ENCODE measurements at regions not wholly inside any gene's neighbourhood (a gene's known extent, or its start where the extent isn't known, plus 50 kb on each side); places are given as distances from the start of the nearest gene placed in this dataset.
"Not testable (repeated sequence)": the region's sequence is repeated elsewhere in the genome, so short reads cannot be mapped to it uniquely, and the experiment has no call there.

DNA sequence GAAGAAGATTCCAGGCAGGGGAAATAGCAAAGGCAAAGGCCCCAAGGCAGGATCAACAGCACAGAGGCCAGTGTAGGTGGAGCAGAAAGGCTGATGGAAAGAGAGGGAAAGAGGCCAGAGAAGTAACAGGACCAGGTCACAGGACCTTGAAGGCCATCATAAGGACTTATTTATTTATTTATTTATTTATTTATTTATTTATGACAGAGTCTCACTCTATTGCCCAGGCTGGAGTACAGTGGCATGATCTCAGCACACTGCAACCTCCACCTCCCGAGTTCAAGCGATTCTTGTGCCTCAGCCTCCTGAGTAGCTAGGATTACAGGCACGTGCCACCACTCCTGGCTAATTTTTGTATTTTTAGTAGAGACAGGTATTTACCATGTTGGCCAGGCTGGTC is 731.1 kb downstream of the MAFB start:
- not testable (repeated sequence) for DNase-seq

DNA sequence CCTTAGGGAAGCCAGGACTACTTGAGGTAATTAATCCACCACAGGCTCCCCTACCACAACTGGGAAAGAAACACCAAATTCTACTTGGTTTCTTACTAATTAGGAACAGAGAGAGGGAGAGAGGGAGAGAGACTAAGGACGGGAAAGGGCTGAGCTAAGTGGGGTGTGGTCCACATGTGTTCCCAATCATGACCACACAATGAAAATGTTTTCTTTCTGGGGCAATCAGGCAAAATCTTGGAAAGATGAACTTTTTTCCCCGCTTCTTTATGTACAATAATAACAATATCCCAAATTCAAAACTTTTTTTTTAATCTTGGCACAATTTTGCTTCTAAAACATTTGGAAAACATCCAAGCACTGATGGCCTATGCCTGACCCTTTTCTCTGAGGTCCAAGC is 734.4 kb downstream of the MAFB start:
- peak; percentile 59 for DNase-seq

DNA sequence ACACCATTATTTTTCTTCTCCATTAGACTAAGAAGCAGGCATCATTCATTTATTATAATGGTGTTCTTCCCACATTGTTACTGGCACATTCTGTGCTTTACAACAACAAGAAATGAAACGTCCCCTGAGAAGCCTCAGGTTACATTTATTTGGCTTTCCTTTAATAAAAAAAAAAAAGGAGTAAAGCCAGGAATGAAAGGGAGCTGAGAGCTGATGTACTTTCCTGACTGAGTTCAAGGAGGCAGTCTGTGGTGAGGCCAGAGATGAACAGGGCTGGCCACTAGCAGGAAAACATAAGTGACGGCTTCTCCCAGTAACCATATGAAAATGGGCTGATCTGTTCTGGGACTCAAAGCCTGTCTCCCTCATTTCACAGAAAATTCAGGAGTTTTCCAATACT is 742.1 kb downstream of the MAFB start:
- DNase-seq, result no peak

DNA sequence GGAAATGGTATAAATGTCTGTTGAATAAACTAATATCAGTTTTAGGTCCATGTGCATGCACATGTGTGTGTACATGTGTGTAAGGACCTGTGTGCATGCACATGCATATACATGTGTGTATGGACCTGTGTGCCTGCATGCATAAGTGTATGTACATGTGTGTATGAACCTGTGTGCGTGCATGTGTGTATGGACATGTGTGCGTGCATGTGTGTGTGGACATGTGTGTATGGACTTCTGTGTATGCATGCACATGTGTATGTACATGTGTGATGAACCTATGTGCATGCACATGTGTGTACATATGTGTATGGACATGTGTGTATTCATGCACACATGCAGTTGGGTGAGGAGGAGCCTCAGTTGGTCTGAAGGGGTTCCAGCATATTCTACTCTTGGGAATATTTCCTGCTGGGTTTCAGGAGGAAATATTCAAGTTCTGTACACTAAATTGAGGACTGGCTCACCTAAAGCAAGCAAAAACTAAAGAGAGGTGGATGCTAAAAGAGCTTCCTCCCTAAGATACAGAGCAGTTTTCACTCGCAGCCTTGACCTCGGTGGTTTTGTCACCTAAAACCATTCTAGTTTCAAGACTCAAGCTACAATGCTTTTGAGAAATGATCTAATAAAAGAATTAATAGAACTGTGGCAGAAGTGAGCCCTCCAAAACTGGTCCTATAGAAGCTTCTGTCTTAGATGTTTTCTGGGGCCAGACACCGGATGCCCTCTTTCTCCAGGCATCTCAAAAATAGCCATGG is 742.8 kb downstream of the MAFB start:
- DNase-seq, result no peak

DNA sequence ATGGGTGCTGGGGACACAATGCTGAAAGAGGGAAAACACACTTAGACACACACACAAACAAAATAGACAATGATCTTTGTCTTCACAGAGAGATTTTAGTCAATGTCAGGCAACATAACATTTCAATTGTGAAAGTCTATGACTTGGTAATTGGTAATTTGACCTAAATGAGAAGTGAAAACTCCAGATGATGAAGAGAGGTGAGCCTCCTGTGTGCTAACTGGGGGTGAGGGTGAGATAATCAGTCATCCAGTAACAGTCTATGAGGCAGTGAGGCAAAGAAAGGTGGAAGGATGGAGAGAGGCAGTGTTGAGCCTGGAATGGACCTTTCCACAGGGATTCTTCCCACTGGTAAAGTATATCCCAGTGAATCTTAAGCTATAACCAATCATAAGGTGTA is 744.2 kb downstream of the MAFB start:
- DNase-seq, result no peak

DNA sequence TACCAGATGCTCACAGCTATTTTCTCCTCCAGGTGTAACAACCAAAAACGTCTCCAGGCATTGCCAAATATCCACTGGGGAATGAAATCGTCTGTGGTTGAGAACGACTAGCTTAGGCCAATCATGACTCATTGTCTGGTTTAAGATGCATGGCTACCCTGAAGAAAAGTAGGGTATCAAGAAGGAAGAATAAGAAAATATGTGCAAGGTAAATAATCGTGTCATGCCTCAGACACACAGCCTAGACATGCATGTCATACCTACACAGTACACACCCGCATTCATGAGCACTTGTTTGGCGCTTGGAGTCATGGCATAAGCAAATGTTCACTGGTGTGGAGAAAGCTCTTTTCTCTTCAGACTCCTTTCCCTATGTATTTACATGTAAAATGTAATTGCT is 745.7 kb downstream of the MAFB start:
- no peak for DNase-seq

DNA sequence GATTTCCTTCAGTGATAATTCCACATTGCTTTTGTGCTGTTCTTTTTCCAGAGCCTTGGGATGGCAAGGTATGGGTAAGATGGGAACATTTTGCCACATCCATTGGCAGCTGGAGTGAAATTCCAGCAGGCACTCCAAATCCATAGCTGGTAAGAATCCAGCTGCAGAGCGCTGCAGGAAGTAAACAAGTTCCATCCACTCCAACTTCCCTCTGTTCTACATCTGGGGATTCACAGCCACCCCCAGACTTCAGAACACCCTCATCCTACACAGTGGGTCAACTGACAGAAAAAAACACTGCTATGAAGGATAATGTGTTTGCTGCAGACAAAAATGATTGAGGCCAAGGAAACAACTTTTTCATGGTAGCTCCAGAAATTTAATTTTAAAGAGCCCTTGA is 747.8 kb downstream of the MAFB start:
- DNase-seq, result no peak

DNA sequence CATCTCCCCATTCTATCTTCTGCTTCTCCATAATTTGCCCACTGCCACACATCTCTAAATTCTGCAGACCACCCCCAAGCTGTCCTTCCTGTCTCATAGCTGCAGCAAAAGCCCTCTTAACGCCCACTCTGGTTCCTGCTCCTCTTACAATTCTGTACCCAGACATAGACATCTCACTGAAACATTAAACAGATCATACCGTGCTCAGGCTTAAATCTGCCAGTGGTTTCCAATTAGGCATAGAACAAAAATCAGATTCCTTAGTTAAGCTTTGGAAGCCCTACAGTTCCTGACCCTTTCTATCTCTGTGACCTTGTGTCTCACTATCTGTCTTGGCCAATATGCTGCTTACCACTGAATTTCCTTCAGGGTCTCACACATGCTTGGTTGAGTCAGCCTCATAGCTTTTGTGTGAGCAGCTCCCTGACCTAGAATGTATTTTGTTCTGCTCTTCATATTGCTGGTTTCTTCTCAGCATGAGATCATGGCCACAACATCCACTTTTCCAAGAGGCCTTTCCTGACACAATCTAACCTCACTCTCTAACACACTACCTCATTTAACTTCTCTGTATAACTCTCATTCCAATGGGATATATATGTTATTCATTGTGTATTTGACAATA is 749.7 kb downstream of the MAFB start:
- no peak for DNase-seq

DNA sequence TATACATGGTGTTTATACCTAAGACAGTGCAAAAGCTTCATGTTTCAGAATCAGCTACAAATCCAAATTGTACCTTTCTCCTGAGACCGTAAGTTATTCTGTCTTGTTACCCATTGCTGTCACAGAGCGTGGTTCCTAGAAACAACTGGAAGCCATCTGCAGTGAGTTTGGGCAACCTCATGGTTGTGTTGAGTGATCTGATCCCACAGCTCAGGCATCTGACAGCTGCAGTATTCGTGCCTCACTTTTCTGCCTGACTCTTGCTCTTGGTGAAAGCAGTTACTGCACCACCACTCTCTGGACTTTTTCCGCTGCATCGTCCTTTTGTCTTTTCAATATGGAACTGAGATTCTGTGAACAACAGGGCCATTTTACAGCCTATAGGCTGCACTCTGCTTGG is 752.6 kb downstream of the MAFB start:
- no peak for DNase-seq

DNA sequence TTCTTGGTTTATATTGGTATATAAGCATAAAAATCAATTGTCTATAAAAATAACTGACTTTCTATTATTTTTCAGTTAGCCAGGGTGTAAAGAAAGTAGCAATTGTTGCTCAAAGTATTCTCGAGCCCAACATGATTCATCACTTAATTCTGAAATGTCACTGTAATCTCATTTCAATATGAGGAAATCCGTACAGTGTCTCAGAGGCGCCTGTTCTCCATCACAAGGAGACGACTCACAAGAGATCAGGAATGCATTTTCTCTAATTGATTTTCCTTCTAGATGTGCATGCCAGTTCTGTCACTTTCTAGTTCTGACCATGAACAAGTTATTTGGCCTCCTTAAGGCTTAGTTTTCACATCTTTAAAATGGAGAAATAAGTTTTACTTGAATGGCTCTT is 753.1 kb downstream of the MAFB start:
- DNase-seq, result no peak

DNA sequence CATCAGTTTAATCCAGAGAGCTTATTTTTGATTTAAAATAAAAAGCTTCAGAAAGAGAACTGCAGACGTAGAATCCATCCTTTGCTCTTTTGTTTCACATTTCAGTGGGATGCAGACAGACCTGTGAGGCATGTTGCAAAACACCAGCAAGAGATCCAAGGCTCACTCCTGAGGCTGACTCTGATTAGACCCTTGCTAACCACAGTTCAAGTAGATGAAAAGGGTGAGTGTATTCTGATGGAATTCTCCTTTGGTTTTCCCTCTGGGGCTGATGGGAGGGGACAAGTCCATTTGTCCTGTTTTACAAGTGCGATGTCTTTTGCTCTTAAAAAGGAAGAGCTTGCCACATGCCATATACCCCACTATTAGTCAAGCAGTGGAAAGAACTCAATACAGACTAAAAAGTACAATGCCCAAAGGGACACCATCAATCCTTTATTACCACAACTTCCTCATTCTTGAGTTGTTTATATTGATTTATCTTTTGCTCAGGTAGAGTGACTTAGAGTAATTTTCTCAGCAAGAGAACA is 772.7 kb downstream of the MAFB start:
- no peak for DNase-seq

DNA sequence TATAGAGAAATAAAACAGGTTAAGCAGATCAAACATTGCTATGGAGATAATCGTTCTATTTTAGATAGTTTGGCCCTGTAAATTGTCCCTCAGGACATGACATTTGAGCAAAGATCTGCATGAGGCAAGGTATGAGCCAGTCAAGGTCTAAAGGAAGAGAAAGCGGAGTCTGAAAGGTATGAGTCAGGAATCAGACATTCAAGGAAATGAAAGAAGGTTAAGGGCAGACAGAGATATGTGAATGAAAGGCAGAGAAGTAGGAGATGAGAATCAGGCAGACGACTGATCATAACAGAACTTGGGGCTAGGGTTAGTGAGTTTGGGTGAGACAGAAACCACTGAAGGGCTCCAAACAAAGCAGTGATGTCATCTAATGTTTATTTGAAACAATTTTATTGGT is 775.8 kb downstream of the MAFB start:
- DNase-seq, result no peak

DNA sequence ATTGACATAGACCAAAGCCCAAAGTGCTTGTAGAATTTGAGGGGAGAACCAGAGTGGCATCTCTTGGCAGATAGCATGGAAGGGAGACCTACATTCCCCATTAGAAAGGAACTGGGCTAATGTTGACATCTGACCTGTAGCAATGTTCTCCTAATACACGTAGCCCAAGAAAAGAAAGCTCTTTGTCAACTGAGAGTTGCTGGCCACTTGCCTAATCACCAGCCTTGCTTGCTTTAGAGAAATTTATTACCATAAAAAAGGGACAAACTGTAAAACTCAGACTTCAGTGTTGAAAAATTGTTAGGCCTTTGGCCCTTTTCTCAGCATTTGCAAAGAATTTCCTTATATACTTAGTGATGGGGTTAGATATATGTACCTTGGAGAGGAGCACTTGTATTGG is 777.5 kb downstream of the MAFB start:
- DNase-seq, result no peak

DNA sequence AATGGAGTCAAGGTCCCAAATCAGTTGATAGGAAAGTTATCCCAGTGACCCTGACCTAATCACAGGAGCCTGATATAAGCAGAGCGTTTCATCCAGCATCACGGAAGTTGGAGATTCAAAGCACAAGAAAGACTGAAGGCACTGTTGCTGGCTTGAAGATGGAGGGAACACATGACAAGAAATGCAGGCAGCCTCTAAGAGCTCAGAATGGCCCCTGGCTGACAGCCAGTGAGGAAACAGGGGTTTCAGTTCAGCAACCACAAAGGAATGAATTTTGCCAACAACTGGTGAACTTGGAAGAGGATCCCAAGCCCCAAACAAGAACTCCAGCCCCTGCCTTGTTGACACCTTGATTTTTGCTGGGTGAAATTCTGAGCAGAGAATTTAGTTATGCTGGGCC is 778.5 kb downstream of the MAFB start:
- DNase-seq, result no peak

DNA sequence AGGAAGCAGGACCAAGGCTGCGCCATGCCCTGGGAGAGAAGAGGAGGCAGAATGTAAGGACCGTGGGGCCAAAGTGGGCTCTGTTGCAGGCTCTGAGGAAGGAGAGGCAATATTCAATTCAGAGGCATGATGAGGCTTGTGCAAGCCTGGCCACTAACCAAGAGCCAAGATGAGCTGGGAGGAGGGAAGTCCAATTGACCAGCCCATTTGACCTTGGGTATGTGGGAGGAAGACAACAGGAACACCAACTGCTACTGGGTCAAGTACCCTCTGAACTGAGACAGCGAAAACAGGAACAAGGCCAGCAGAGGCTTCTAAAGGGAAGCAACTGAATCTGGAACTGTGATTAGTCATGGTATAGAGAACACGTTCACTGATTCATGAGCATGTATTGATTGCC is 779.6 kb downstream of the MAFB start:
- no peak for DNase-seq

DNA sequence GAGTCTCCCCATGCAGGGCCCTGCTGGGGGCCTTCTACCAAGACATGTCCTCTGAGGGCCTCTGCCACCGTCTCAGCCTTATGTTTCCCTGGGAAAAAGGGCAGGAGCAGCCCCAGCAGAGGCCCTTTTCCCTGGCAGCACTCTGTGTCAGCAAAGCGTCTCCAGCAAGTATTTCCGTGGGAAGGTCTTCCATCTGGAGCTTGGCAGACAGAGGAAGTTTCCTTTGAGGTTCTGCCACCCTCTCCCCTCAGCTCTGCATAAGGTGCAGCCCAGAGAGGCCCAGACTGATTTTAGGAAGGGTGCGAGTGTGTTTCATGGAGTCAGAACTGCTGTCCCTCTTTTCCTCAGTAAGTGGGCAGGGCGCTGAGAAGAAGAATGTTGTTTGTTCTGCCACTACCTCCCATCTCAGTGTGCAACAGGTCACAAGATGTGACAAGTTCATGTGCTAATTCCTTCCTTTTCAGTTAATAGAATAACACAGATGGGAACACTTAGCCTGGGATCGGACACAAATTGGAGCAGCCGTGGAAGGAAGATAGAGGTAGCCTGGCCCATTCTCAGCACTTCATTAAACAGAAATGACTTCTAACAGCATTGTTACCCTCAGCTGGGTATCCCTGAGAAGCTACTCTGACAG is 784.4 kb downstream of the MAFB start:
- peak; percentile 61 for DNase-seq

DNA sequence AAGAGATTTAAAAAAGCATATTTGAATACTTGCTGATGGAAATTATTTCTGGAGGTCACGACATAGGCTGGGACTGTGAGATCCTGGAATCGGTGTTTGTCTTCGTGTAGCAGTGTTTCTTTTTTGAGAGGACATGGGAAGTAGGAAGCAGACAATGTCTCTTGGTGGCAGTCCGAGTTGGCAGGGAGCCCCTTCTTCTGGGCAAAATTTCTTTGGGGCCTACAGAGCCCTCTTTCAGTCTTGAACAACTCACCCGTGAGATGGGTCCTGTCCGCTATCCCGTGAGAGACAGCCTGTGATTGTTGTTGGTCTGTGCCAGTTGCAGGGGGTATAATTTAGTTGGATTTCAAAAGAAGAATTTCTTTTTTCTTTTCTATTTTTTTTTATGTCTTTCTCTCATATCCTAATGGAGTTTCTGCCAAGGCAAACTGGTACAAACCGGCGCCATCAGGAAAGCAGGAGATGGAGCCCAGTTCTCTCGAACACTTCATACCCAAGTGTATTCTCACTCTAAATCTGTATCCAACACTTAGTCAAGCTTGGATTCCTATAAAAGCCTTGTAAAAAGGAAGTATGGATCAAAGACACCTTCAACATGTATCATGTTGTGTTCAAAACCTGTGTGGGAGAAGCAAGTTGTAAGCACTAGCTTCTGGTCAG is 785.1 kb downstream of the MAFB start:
- no peak for DNase-seq

DNA sequence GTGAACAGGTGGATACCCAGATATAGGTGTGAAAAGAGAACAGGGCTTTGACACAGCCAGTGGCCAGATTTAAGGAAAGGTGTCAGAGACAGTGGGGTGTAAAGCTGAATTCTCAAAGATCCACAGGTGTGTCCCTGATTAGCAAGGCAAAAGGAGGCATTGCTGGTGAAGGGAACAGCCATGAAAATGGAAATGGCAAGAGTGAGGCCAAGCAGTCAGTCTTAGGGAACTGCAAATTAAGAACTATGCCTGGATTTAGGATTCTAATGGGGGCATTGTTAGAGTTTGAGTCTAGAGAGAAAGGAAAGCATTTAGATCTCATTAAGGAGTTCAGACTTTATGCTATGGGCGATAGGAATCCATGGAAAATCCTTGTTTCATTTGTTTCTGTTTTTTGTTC is 789.2 kb downstream of the MAFB start:
- no peak for DNase-seq

DNA sequence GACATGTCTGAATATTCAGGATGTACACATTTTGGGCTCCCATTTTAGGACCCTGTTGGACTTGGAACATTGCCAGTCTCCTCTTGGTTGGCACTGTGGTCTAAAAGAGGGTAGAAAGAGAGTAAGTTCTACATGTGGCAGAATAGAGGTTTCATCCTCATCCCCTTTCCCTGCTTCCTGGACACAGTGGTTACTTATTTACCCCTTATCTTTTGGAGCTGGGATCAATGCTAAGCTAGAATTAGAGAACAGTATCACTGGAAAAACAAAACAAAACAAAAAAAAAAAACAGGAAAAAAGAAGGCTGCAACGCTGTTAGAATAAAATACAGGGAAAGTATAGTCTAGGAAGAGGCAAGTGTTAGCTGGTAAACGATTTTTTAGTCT is 790.6 kb downstream of the MAFB start:
- DNase-seq, result no peak

DNA sequence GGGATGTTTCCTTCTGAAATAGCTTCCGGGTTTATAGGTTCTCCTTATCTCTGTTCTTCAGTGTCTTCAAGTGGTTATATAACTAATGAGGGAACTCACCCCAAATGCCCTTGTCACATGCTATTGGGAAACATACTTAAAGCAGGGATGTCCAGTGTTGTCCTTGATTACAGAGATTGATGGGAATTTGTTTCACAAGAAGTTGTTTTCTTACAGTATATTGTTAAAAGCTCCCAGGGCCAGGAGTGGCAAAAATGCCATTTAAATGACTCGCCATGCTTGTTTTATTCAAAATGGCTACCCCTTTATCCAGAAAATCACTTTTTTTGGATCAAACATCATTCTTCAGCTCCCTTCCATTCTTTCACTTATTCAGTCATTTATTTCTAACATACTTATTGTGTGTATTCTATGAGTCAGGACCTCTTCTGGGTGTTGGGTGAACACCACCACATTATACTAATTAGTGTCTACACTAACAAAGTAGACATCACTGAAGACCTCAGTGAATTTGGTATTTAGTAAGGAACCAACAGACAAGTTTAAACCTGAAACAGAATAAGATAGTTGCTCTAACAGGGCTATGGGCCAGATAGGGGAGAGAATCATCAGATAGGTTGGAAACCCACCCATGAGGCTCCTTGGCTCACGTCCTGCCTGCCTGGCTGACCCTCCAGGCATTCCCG is 791.1 kb downstream of the MAFB start:
- DNase-seq, result no peak

DNA sequence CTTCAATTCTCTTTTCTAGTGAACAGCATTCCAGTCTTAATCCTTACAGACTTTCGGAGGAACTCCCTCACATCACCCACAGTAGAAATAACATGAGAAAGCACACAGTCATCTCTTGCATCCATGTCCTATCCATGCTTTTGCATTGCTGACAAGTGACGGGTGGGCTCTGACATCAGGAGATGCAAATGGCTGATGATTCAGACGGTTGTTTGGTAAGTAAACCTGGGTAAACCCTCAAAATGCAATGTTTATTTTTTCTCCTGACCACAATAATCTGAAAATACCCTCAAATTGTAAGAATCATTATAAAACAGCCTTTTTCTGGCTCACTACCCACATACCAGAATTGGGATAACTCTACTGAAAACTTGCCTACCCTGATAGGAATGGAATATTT is 792.0 kb downstream of the MAFB start:
- DNase-seq, result no peak

DNA sequence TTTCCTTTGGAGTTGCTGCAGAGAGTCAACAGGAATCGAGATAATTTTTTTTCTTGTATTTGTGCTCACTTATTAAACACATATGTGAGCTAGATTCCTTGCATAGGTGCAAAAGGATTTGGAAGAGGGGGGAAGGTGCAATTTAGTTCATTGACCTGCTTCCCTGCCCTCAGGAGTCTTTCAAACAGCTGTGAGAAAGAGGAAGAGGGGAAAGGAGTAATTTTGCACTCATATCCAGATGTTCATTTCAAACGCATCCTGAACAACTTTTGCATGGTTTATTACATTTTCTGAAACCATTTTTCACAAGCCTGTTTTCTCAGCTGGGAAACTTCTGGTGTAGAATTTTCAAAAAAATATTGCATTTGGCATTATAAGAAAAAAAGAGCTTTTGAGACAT is 795.0 kb downstream of the MAFB start:
- no peak for DNase-seq

Measured in right forelimb (tissue), 1 donor.